ENCODE measurements at regions not wholly inside any gene's neighbourhood (a gene's known extent, or its start where the extent isn't known, plus 50 kb on each side); places are given as distances from the start of the nearest gene placed in this dataset.

GRCh38 chr19:27735314-27735713 is 1477.6 kb downstream of the UQCRFS1 start:
- no peaks in the 10 kb centered on the region for H3K27me3 ChIP-seq (ENCODE audit: insufficient read depth, low read length)
- no peak overlapping the region for H4K8ac ChIP-seq (replicated peaks; ENCODE audit: insufficient read length, low read depth, low read length)
- H2AK5ac ChIP-seq (ENCODE audit: insufficient read length, low read length) = no peak overlapping the region
- H3K27ac ChIP-seq (ENCODE audit: insufficient read length, low read depth, low read length) = no peak overlapping the region
- H3K4ac ChIP-seq (ENCODE audit: low read depth, low read length) = no peak overlapping the region
- Mint-ChIP-seq H3K27me3 (ENCODE audit: low read depth) (peaks cover 4% of the 10 kb centered on the region; the same call in 1 of the 2 replicates), H3K4me1 (no peaks in the 10 kb centered on the region), H3K27ac (no peak overlapping the region), H3K4me3 (no peak overlapping the region), H3K9me3 (peaks cover 2 to 99% of the 10 kb centered on the region in 2 experiments), H3K36me3 (ENCODE audit: insufficient read depth in 1 of 3, low read depth in 3 of 3) (peaks cover 54 to 94% (median 74%) of the 10 kb centered on the region in 3 experiments)
- H4K20me1 ChIP-seq (ENCODE audit: control insufficient read depth, insufficient read depth, insufficient read length) = no peaks in the 10 kb centered on the region
- H3K9ac ChIP-seq (ENCODE audit: extremely low read depth, insufficient read length, low read length) = no peak overlapping the region
- no peak overlapping the region for H3K18ac ChIP-seq (ENCODE audit: insufficient read length, low read depth, low read length)
- H2BK12ac ChIP-seq (ENCODE audit: insufficient read length, low read depth, low read length) = no peak overlapping the region
- H2BK20ac ChIP-seq (ENCODE audit: low read depth, low read length, poor library complexity, severe bottlenecking) = no peak overlapping the region
- no peaks in the 10 kb centered on the region for H3K79me1 ChIP-seq (ENCODE audit: insufficient read depth, low read depth, low read length, poor library complexity, severe bottlenecking)
- H3K79me2 ChIP-seq (ENCODE audit: insufficient read depth, low read length) = no peaks in the 10 kb centered on the region
- H3K4me1 ChIP-seq (ENCODE audit: insufficient read depth, low read length) = no peaks in the 10 kb centered on the region
- WGBS (ENCODE audit: extremely low coverage, insufficient read length, low lambda C conversion rate) = no CpG with 5 or more reads among the region's 5 CpGs
- no peak overlapping the region for H4K5ac ChIP-seq (ENCODE audit: insufficient read length, low read depth, low read length)
- no peak overlapping the region for H2BK15ac ChIP-seq (ENCODE audit: low read depth, low read length)
- no peak overlapping the region for H2AFZ ChIP-seq (ENCODE audit: low read length)
- no peak overlapping the region for H3K56ac ChIP-seq (ENCODE audit: insufficient read length, low read depth, low read length)
- no peak overlapping the region for H4K91ac ChIP-seq (ENCODE audit: insufficient read length, low read depth, low read length)
- TF ChIP-seq, protein P1, sequence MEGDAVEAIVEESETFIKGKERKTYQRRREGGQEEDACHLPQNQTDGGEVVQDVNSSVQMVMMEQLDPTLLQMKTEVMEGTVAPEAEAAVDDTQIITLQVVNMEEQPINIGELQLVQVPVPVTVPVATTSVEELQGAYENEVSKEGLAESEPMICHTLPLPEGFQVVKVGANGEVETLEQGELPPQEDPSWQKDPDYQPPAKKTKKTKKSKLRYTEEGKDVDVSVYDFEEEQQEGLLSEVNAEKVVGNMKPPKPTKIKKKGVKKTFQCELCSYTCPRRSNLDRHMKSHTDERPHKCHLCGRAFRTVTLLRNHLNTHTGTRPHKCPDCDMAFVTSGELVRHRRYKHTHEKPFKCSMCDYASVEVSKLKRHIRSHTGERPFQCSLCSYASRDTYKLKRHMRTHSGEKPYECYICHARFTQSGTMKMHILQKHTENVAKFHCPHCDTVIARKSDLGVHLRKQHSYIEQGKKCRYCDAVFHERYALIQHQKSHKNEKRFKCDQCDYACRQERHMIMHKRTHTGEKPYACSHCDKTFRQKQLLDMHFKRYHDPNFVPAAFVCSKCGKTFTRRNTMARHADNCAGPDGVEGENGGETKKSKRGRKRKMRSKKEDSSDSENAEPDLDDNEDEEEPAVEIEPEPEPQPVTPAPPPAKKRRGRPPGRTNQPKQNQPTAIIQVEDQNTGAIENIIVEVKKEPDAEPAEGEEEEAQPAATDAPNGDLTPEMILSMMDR (conservative IDR thresholded peaks at IDR 0.05) = no peak
- no peak overlapping the region for H2BK120ac ChIP-seq (ENCODE audit: low read depth, low read length, poor library complexity, severe bottlenecking)
- H3T11ph ChIP-seq (ENCODE audit: low read length) = no peak overlapping the region
- H2BK5ac ChIP-seq (ENCODE audit: insufficient read length, low read length) = no peak overlapping the region
- DNase-seq = no peak
- H3K23me2 ChIP-seq (ENCODE audit: insufficient read length, low read depth, low read length, poor library complexity, severe bottlenecking) = no peaks in the 10 kb centered on the region
- peaks cover 39% of the 10 kb centered on the region for H3K9me3 ChIP-seq (ENCODE audit: control insufficient read depth, low read depth, low read length)
- no peak overlapping the region for H3K4me2 ChIP-seq (ENCODE audit: insufficient read depth, insufficient read length, low read length)
- H3K14ac ChIP-seq (ENCODE audit: insufficient read depth, low read length) = no peak overlapping the region
- H3K23ac ChIP-seq (ENCODE audit: insufficient read length, low read depth, low read length) = no peak overlapping the region
